Lung (tissue), 11 donors: ENCODE measurements at regions not wholly inside any gene's neighbourhood (a gene's known extent, or its start where the extent isn't known, plus 50 kb on each side); places are given as distances from the start of the nearest gene placed in this dataset.

Experiments
- ATAC-seq: fragments of 200-7000 bp; cut with Tn5 transposase; one replicate; pipeline ENCODE4 v1.9.1; 2020; ENCODE audit warnings: moderate number of reproducible peaks; ENCODE audit not compliant: insufficient read depth, low FRiP score
- DNase-seq, 3 donors: peaks; one replicate each; pipeline ENCODE4 v3.0.0-alpha.2; 2013 to 2017
- H3K27ac ChIP-seq, 2 donors: one replicate each; pipeline ENCODE4 v1.5.1; 2013; ENCODE audit warnings: mild to moderate bottlenecking in 2 of 2, moderate library complexity in 2 of 2, control low read depth in 1 of 2, inconsistent platforms in 1 of 2, low read depth in 1 of 2, low read length in 1 of 2
- H3K27me3 ChIP-seq, 3 donors: one replicate each; pipeline ENCODE4 v1.5.1; 2013; ENCODE audit warnings: low read length in 2 of 3; ENCODE audit not compliant: control insufficient read depth in 3 of 3, insufficient read depth in 3 of 3
- H3K36me3 ChIP-seq, 4 donors: one replicate each; pipeline ENCODE4 v1.5.1; 2013; ENCODE audit warnings: low read length in 4 of 4, mild to moderate bottlenecking in 1 of 4, moderate library complexity in 1 of 4; ENCODE audit not compliant: control insufficient read depth in 4 of 4, insufficient read depth in 4 of 4
- H3K4me1 ChIP-seq, 5 donors: one replicate each; pipeline ENCODE4 v1.5.1; 2013; ENCODE audit warnings: low read length in 5 of 5, mild to moderate bottlenecking in 2 of 5, moderate library complexity in 1 of 5; ENCODE audit not compliant: control insufficient read depth in 5 of 5, insufficient read depth in 5 of 5
- H3K4me3 ChIP-seq: one replicate; pipeline ENCODE4 v1.5.1; 2013; ENCODE audit warnings: mild to moderate bottlenecking, control low read depth, moderate library complexity
- H3K9ac ChIP-seq, 2 donors: one replicate each; pipeline ENCODE4 v1.5.1; 2013; ENCODE audit warnings: low read length in 2 of 2, control low read depth in 1 of 2; ENCODE audit not compliant: insufficient read depth in 1 of 2
- H3K9me3 ChIP-seq, 4 donors: one replicate each; pipeline ENCODE4 v1.5.1; 2013; ENCODE audit warnings: low read length in 3 of 4, mild to moderate bottlenecking in 1 of 4, moderate library complexity in 1 of 4; ENCODE audit not compliant: control insufficient read depth in 4 of 4, insufficient read depth in 3 of 4
- CTCF ChIP-seq: IDR thresholded peaks from 2 replicates; pipeline ENCODE4 v1.5.1; 2012; ENCODE audit warnings: mild to moderate bottlenecking; ENCODE audit errors: control extremely low read depth, extremely low read depth
- WGBS, 2 donors: extraction: QIAGEN DNeasy Blood & Tissue Kit; methylation state at CpG; one replicate each; pipeline ENCODE4 v1.1.7; 2013; 5-methylcytosine and 5-hydroxymethylcytosine counted together
- donor health status: control.
- donor health status: control.
- donor health status: Bipolar disorder and iron deficiency.
- donor health status: healthy.
- donor health status: DM: yes; HTN: yes; CAD: no.

GRCh38 chr6:11926594-11927407 is 85.3 kb upstream of the HIVEP1 start:
- H3K27me3 ChIP-seq, result no peaks in the 10 kb centered on the region
- WGBS, 2 donors, result 74 to 81% methylated on average over 2 of the region's 2 CpGs
- DNase-seq (no peak), ATAC-seq (no peak)
- H3K4me3 ChIP-seq, result no peak overlapping the region
- no peak overlapping the region for H3K9ac ChIP-seq
- no peaks in the 10 kb centered on the region for H3K36me3 ChIP-seq
- H3K4me1 ChIP-seq, result peaks cover 0 to 20% (median 3%) of the 10 kb centered on the region in 5 donors
- no peaks in the 10 kb centered on the region for H3K9me3 ChIP-seq
- H3K27ac ChIP-seq, result no peak overlapping the region
- no peak for TF ChIP-seq CTCF

- Histone ChIP-seq H3K9me3 (no peaks in the 10 kb centered on the region), H3K4me3 (no peak overlapping the region), H3K4me1 (peaks cover 0 to 30% (median 7%) of the 10 kb centered on the region in 5 donors), H3K27me3 (no peaks in the 10 kb centered on the region), H3K27ac (no peak overlapping the region), H3K9ac (no peak overlapping the region), H3K36me3 (no peaks in the 10 kb centered on the region)
- TF ChIP-seq CTCF, result no peak
- ATAC-seq (no peak), DNase-seq (no peak)
- 90 to 95% methylated on average over 9 of the region's 9 CpGs for WGBS, 2 donors
Measured at GRCh38 chr6:11925805-11926204, 86.3 kb upstream of the HIVEP1 start.

GRCh38 chr6:11923621-11924020 is 88.5 kb upstream of the HIVEP1 start:
- Histone ChIP-seq H3K9me3 (no peaks in the 10 kb centered on the region), H3K4me1 (peaks cover 0 to 40% (median 0%) of the 10 kb centered on the region in 5 donors), H3K27ac (no peak overlapping the region), H3K27me3 (no peaks in the 10 kb centered on the region), H3K4me3 (no peak overlapping the region), H3K9ac (no peak overlapping the region), H3K36me3 (no peaks in the 10 kb centered on the region)
- no peak for TF ChIP-seq CTCF
- DNase-seq, result no peak
- no peak for ATAC-seq
- 91 to 92% methylated on average over 3 of the region's 3 CpGs for WGBS, 2 donors
